COR-L47 (cell line): ENCODE measurements at regions not wholly inside any gene's neighbourhood (a gene's known extent, or its start where the extent isn't known, plus 50 kb on each side); places are given as distances from the start of the nearest gene placed in this dataset.
"Not testable (repeated sequence)": the region's sequence is repeated elsewhere in the genome, so short reads cannot be mapped to it uniquely, and the experiment has no call there.

Experiments
- DNase-seq: peaks from one replicate; lab custom pipeline; 2025; lab: John Stamatoyannopoulos, UW

DNA sequence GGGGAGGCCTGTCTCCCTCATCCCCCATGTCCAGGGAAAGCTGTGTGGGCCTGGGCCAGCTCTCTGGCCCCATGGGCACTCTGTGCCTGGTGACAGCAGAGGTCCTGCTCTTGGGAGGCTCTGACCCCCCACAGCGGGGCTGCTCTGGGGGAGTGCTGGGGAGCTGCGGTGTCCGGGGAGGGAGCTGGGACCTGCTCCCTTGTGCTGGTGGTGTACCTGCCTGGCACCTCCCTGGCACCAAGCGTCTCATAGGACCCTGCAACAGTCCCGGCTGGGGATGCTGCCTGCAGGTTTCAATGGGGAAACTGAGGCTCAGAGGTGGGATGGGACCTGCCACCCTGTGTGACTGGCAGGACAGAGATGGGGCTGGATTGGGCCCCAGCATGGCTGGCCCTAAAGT is 111.3 kb downstream of the KIF26A start:
- DNase-seq, result no peak

DNA sequence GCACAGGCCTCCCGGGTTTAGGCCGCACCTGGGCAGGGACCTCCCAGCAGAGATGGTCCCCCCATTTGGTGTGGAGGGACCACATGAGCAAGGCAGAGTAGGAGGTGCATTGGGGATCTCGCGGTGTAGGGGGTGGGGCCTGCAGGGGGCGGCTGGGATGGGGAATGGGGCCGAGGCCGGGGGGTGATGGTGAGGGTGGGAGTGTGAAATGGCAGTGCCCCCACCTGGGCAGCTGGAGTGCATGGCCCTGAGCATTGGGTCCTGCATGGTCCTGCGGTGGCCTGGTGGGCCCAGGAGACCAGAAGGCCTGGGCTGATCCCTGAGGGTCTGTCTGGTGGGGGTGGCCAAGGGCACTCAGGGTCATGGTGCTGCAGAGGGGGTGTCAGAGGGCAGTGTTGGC is 111.8 kb downstream of the KIF26A start:
- DNase-seq, result no peak

DNA sequence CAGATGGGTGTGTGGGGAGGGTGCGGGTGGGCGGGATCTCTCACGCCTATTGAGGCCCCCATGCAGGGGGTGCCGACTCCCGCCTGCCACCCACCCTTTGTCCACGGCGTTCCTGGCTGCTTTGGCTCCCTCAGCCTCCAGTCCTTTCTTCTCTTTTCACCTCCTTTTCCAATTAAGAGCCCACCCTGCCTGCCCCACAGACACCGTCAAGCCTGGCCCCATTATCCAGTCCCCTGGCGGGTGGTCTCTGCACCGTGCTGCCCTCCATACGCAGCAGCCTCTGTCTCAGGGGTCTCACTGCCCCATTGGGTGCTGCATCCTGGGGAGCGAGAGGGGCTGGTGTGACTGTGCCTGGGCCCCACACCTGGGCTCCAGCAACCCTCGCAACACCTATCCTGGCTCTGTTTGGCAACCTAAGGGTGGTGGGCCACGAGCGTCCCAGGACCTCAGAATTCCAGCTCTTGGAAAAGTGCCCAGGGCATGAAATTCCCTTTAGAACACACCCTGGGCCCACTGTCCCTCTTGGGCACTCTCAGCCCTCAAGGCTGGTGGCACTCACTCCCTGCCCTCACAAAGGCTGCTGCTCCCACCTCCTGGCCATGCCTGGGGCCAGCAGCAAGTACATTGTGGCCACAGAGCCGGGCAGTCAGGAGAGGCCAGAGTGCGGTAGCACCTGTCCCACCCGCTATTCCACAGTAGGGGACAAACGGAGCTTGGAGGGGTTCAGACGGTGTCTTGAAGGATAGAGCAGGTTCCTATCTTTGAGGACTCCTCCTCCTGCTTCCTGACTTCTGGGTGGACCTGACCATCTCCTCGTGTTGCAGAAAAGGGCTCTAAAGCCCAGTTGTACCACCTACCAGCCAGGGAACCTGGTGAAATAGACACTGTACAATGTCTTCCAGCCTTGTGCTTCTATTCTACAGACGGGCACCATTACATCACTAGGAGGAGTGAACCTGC is 114.1 kb downstream of the KIF26A start:
- DNase-seq, result no peak

DNA sequence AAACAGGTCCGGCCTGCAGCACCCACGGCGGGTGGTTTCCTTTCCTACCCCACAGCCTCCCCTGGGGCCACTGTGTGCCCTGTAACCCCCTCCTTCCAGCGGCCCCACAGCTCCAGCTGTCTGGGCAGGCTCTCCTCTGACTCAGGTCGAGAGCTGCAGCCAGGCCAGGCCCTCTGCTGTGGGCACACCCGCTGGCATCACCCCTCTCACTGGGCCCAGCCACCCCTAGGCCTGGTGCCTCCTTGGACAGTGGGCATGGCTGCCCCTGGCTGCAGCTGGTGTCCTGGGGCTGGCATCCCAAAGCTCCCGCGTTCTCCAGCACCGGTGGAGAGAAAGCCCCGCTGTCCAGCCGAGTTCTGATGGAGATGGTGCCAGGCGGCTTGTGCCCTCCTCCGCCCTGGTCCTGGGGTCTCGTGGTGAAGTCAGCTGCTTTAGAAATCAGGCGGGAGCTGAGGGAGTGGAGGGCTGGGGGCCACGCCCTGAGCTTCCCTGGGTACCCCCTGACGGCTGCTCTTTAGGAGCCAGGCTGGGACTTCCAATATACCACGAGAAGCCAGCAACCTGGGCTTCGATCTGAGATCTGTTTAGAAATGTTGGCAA is 114.9 kb downstream of the KIF26A start:
- no peak for DNase-seq

DNA sequence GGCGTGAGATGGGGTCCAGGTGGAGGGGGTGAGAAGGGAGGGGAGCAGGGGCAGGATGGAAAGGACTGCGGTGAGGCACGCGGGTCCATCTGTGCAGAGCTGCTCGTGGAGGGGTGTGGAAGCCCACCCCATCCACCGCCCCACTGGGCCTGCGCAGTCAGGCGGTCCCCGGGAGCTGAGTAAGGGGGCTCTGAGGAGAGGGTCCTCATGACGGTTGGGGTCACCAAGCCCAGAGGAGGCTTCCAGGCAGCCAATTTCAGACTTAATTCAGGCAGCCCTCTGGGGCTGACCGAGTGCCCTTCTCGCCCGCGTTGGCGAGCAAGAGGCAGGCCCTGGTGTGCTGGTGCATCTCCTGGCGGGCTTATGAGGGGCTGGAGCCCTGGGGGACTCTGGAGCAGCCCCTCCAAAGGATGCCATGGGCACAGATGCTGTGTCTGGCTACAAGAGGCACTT is 115.5 kb downstream of the KIF26A start:
- no peak for DNase-seq

DNA sequence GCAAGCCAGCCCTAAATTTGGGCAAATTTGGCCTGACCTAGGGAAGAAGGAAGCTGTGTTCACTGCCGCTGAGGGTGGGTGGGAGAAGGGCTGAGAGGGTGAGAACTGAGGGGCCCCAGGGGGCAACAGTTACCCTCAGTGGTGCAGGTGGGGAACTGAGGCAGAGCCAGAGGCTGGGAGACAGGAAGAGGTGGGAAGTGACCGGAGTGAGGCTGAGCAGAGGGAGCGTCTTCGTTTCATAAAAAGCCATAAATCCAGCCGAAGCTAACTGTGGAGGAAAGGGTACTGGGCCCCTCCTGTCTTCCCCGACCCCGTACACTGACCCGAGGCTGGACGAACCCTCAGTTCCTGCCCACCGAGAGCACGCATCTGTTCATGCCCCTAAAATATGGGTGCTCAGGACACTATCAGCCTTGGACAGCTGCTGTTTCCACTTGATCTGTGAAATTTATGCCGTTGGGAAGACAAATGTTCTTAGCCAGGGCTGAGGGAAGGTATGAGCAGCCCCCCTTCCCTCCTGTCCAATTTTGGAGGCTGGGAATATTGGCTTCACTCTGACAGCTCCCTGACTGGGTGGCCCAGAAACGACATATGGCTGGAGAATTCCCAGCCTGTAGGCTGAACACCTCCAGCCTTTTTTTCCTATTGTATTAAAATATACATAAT is 116.5 kb downstream of the KIF26A start:
- no peak for DNase-seq

DNA sequence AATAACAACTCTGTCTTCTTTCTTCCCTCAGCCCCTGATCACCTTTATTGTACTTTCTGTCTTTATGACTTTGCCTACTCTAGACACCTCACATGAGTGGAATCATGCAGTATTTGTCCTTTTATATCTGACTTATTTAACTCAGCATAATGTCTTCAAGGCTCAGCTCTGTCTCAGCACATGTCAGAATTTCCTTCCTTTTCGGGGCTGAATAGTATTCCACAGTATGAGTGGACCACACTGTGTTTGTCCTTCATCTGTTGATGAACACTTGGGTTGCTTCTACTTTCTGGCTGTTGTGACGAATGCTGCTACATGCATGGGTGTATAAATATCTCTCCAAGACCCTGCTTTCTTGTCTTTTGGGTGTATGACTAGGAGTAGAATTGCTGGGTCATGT is 117.6 kb downstream of the KIF26A start:
- DNase-seq, result no peak

DNA sequence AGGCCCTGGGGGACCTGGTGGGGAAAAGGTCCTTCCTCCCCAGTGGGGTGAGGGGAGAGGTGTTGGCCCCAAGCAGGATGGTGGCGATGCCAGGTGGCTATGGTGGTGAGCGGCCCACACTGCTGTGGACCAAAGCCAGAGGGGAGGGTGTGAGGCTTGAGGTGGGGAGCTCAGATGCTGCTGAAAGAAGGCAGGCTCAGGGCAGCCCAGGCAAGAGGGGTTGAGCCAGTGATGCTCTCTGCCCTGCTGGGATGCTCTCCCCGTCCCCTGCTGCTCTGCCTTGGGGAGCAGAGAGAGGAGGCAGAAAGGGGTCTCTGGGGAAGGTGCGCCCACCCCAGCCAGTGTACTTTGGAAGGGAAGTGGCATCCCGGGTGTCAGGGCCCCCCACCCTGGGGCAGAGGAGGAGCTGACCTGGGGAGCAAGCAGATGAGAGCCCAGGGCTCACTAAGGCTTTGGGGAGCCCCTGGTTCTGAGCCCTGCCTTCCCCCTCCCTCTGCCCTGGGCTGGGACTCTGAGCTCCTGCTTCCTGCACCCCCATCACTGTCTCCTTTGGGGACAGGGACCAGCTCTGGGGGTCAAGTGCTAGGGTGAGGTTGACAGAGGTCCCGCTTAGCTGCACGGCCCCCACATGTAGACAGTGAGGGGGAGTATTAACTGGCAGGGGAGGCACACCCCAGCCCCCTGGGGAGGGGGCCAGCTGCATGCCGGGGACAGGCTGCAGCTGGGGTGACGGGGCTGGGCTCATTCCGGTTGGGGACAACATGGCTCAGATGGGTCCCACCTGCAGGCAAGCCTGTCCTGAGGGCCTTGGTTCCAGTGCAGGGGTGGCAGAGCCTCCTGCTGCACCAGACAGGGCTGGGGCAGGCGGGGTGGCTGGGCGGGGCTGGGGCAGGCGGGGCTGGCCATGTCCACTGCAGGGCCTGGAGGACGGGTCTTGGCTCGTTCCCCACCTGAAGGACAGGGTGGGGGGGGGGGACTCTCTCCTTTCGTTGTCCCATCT is 124.4 kb downstream of the KIF26A start:
- DNase-seq, result no peak

DNA sequence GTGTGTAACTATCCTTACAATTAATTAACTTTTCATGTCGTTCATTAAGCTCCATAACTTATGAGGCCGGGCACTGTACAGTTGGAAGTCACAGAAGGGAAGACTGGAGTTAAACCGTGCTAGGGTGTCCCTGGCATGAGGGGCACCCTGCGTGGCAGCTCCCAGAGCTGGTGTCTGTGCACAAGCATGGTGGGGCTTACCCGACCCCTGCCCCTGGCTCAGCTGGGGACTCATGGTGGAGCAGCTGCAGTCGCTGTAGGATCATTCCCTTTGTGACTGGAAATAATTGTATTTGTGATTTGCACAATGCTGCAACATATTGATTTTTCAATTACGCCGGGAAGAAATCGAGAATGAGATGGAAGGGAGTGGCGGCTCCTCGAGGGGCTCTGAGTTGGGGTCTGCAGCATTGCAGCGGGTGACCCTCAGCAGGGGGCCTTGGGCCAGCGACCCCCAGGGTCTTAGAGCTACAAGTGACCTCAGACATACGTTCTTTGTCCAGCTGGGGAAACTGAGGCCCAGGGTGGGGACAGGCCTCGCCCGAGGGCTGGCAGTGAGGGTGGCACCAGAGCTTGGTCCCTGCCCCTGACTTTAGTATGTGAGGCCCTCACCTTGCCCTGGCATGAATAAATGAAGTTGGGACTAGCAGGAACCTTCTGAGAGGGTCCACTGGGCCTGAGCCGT is 125.4 kb downstream of the KIF26A start:
- DNase-seq, result peak; percentile 55

DNA sequence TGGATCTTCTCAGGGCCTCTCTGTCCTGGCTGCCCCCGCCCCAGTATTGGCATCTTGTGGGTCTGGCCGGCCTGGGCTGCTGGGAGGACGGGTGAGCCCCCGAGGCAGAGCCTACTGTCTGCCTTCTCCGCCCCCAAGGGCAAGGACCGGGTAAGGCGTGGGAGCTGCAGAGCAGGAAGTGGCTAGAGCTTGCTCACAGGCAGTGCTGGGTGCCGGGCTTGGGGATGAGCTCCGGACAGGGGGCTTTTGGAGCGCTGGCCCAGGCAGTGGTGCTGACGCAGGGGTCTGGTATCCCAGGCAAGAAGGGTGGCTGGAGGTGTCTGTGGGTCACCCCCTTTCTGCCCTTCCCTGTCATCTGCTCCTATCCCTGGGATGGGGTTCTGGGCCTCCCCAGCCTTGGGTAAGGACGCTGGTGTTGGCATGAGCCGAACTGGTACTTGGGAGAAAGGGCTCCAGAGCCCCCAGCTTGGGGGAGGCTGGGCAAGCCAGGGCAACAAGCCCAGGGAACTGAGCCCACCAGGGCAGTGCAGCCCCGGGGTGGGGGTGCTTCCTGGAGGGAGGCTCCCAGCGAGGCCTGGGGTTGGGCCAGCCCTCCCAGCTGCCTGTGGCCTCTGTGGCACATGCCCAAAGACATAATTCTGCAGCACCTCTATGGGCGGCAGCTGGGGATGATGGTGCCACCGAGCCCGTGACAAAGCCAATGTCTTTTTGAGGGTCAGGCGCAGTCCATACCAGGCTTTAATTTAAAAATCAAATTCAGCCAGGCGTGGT is 126.3 kb downstream of the KIF26A start:
- DNase-seq, result no peak

DNA sequence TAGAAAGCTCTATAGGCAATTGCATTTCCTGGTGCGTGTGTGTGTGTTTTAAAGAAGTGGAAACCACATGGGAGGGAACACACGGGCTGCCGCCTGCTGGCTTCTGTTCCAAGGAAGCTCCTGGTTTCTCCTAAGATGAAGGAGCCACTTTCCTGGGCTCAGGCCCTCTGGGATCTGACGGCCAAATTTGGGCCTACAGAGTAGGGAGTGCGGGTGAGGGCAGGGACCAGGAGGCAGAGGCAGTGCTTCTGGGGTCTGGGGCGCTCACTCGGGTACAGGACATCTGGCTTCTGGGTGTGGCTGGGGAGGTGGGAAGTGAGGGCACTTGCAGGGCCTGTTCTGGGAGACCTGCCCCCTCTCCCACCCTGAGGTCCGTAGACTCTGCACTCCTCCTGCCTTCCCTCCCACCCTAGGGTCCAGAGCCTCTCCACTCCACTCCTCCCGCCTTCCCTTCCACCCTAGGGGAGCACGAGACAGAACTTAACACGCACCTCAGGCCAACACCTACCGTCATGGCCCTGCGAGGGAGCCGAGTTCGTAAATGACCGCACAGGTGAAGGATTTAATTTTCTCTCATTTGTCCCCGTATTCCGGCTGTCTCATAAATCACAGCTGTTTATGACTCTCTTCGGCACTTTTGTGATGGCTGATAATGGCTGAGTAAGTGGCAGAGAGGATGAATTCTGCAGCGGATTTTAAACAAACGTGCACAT is 127.7 kb downstream of the KIF26A start:
- no peak for DNase-seq

DNA sequence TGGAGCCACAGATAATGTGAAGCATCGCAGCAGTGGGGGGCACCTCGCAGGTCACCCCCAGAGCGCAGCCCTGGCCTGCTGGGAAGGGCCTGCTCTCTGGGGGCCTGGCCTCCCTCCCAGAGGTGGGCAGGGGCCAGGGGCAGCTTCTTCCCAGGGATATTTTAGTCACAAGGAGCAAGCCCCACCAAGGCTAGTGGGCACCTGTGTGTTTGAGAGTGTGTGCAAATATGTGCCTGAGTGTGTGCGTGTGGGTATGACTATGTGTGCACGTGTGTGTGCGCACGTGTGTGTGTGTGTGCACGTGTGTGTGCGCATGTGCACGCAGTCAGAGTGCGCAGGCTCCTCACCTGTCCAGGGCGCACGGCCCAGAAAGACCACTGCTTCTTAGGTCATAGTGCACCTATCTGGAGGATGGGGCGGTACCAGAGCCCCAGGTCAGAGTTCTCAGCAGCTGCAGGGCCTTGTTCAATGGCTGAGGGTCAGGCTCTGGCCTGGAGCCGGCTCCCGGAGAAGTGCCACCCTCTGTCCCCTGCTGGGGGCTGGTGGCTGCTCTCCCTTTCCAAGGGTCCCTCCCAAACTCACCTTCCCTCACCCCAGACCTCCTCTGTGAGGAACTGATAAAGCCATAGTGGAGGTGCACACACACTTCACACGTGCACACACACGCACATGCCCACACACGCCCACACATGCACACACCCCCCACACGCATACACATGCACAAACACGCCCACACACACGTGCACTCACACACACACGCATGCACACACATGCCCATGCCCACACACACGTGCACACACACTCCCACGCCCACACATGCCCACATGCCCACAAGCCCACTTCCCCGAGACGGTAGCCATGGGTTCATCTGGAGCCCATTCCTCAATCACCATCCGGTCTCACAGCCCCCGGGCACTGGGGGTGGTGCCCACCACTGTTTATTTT is 128.5 kb downstream of the KIF26A start:
- DNase-seq, result no peak

DNA sequence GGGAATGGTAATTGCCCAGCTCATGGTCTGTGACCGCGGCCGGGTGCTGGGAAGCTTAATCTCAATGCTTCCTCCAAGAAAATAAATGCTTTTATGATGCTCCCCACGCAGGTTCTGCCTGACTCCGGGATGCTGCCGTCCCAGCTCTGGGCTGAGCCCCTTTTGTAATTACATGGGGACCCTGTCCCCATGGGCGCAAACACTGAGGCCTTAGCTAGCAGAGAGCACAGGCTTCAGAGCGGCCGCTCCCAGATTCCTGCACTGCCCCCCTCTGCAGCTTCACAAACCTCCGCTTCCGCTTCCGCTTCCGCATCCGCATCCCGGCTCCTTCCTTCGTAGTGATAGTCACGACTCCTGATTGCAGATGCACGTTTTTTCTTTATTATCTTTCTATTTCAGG is 129.5 kb downstream of the KIF26A start:
- DNase-seq, result no peak

DNA sequence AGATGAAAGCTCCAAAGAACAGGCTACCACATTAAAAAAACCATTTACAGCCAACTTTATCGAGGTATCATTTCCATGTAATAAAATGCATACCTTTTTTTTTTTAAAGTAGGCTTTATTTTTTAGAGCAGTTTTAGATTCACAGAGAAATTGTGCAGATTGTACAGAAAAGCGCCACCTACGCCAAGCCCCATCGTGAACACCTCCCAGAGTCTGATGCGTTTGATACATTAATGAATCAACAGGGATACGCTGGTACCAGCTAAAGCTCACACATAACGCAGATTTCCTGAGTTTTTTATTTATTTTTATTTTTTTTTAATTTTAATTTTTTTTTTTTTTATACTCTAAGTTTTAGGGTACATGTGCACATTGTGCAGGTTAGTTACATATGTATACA is 129.9 kb downstream of the KIF26A start:
- DNase-seq, result no peak

DNA sequence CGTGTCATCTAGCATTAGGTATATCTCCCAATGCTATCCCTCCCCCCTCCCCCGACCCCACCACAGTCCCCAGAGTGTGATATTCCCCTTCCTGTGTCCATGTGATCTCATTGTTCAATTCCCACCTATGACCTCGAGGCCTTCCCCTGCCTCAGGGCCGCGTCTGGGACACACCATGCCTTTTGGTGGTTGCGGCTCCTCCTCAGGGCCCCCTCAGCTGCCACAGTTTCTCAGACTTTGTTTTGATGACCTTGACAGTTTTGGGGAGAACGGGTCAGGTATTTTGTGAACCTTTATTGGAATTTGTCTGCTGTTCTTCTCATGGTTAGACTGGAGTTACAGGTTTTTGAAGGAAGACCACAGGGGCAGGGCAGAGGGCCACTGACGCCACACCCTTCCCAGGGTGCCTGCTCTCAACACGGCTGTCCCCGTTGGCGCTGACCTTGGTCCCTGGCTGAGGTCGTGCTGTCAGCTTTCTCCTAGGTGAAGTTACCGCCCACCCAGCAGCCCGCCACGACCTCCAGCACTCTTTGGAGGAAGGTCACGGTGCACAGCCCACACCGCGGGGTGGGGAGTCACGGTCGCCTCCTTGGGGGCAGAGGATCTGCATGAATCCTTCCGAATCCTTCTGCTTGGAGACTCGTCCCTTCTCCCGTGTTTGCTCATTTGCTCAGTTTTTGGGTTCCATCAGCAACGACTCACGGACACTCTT is 130.5 kb downstream of the KIF26A start:
- DNase-seq, result no peak

DNA sequence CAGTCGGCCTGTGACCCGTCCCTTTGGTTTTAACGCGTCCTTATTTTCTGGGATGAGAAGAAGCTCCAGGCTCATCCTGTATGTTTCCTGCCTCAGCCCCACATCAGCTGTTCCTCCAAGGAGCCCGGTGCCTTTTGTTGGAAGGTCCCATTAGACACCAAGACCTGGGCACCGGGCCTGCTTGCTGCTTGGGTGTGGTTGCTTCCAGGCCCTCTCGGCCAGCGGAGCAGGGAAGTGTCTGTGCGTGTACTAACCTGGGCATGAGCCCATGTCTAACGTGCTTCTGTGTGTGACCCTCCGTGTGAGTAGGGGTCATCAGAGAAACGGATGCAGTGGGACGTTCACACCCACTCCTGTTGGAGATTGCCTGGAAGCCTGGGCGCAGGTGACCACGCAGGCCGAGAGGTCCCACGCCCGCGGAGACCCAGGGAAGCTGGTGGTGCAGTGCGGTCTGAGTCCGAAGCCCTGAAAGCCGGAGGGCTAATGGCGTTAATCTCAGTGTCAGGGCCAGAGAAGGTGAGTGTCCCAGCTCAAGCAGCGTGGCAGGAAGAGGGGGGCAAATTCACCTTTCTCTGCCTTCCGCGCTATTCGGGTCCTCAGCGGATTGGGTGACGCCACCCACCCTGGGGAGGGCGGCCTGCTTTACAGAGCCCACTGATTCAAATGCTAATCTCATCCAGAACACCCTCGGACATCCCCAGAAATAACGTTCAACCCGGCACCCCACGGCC is 131.3 kb downstream of the KIF26A start:
- DNase-seq, result not testable (repeated sequence)

DNA sequence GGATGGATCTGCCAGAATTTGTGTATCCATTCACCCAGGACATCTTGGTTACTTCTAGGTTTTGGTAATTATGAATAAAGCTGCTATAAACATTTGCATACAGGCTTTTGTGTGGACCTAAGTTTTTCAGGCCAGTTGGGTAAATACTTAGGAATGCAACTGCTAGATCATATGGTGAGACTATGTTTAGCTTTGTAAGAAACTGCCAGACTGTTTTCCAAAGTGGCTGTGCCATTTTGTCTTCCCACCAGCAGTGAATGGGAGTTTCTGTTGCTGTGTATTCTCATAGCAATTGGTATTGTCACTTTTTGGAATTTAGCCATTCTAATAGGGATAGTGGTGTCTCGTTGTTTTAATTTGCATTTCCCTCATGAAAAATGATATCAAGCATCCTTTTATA is 133.0 kb downstream of the KIF26A start:
- DNase-seq, result no peak
